Prostate gland (tissue), 2 donors: ENCODE measurements at regions not wholly inside any gene's neighbourhood (a gene's known extent, or its start where the extent isn't known, plus 50 kb on each side); places are given as distances from the start of the nearest gene placed in this dataset.

Source experiments
- CTCF ChIP-seq, 4 experiments: fragments of 200-600 bp in 2 of 4; fragments of 450-650 bp in 2 of 4; sonication (generic) in 2 of 4; IDR thresholded peaks; 1 replicate in 3 of 4; 2 replicates in 1 of 4; pipeline ENCODE4 v1.5.1; 2016 to 2019; ENCODE audit warnings: antibody characterized with exemption in 4 of 4, mild to moderate bottlenecking in 2 of 4, moderate library complexity in 2 of 4
- POLR2A ChIP-seq: fragments of 450-650 bp; IDR thresholded peaks from one replicate; pipeline ENCODE4 v1.6.1; 2016; ENCODE audit warnings: antibody characterized with exemption, mild to moderate bottlenecking

- no peak for TF ChIP-seq CTCF (IDR thresholded peaks at IDR 0.05)
- TF ChIP-seq POLR2A: no peak
Measured at GRCh38 chr2:166775176-166775575, 113.1 kb upstream of the XIRP2 start.
